ENCODE measurements at regions not wholly inside any gene's neighbourhood (a gene's known extent, or its start where the extent isn't known, plus 50 kb on each side); places are given as distances from the start of the nearest gene placed in this dataset.

DNA sequence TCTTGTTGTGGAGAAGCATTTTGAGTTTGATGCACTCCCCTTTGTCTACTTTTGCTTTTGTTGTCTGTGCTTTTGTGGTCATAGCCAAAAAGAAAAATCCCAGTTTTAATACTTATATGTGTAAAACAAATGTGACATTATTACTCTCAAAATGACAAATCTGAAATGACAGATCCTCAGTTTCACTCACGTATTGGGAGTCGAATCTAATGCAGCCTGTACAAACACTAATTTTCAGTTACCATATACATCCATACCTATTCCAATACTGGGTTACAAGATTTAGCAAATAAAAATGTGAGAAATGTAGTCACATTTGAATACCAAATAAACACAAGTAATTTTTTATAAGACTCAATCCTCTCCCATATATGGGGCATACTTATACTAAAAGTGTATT is 148.2 kb upstream of the ZNF516 start:
- Histone ChIP-seq H3K79me2 (ENCODE audit: insufficient read depth, low read length) (no peaks in the 10 kb centered on the region), H3K56ac (ENCODE audit: insufficient read length, low read depth, low read length) (no peak overlapping the region), H3K4ac (ENCODE audit: low read depth, low read length) (no peak overlapping the region), H3K27me3 (ENCODE audit: insufficient read depth, low read length) (no peaks in the 10 kb centered on the region), H3K9me3 (ENCODE audit: control insufficient read depth, low read depth, low read length) (no peaks in the 10 kb centered on the region), H2BK12ac (ENCODE audit: insufficient read length, low read depth, low read length) (no peak overlapping the region), H3K14ac (ENCODE audit: insufficient read depth, low read length) (no peak overlapping the region), H3K4me1 (ENCODE audit: insufficient read depth, low read length) (no peaks in the 10 kb centered on the region), H4K20me1 (ENCODE audit: control insufficient read depth, insufficient read depth, insufficient read length) (no peaks in the 10 kb centered on the region), H3K23ac (ENCODE audit: insufficient read length, low read depth, low read length) (no peak overlapping the region), H4K91ac (ENCODE audit: insufficient read length, low read depth, low read length) (no peak overlapping the region), H3T11ph (ENCODE audit: low read length) (no peak overlapping the region), H2BK5ac (ENCODE audit: insufficient read length, low read length) (no peak overlapping the region), H3K18ac (ENCODE audit: insufficient read length, low read depth, low read length) (no peak overlapping the region), H3K23me2 (ENCODE audit: insufficient read length, low read depth, low read length, poor library complexity, severe bottlenecking) (no peaks in the 10 kb centered on the region), H3K9ac (ENCODE audit: extremely low read depth, insufficient read length, low read length) (no peak overlapping the region), H4K5ac (ENCODE audit: insufficient read length, low read depth, low read length) (no peak overlapping the region), H3K4me2 (ENCODE audit: insufficient read depth, insufficient read length, low read length) (no peak overlapping the region), H2BK15ac (ENCODE audit: low read depth, low read length) (no peak overlapping the region), H3K79me1 (ENCODE audit: insufficient read depth, low read depth, low read length, poor library complexity, severe bottlenecking) (no peaks in the 10 kb centered on the region), H2AK5ac (ENCODE audit: insufficient read length, low read length) (no peak overlapping the region), H2AFZ (ENCODE audit: low read length) (no peak overlapping the region), H4K8ac (replicated peaks; ENCODE audit: insufficient read length, low read depth, low read length) (no peak overlapping the region), H2BK20ac (ENCODE audit: low read depth, low read length, poor library complexity, severe bottlenecking) (no peak overlapping the region), H2BK120ac (ENCODE audit: low read depth, low read length, poor library complexity, severe bottlenecking) (no peak overlapping the region), H3K27ac (ENCODE audit: insufficient read length, low read depth, low read length) (no peak overlapping the region)
- no peak for DNase-seq
- Mint-ChIP-seq H3K9me3 (peaks cover 0 to 6% of the 10 kb centered on the region in 2 experiments; a peak in 3 of 5 replicates), H3K27ac (no peak overlapping the region), H3K36me3 (ENCODE audit: insufficient read depth in 1 of 3, low read depth in 3 of 3) (peaks cover 0 to 5% (median 0%) of the 10 kb centered on the region in 3 experiments; a peak in 1 of 7 replicates), H3K4me1 (no peaks in the 10 kb centered on the region), H3K27me3 (ENCODE audit: low read depth) (no peaks in the 10 kb centered on the region), H3K4me3 (no peak overlapping the region)
- TF ChIP-seq, protein P1, sequence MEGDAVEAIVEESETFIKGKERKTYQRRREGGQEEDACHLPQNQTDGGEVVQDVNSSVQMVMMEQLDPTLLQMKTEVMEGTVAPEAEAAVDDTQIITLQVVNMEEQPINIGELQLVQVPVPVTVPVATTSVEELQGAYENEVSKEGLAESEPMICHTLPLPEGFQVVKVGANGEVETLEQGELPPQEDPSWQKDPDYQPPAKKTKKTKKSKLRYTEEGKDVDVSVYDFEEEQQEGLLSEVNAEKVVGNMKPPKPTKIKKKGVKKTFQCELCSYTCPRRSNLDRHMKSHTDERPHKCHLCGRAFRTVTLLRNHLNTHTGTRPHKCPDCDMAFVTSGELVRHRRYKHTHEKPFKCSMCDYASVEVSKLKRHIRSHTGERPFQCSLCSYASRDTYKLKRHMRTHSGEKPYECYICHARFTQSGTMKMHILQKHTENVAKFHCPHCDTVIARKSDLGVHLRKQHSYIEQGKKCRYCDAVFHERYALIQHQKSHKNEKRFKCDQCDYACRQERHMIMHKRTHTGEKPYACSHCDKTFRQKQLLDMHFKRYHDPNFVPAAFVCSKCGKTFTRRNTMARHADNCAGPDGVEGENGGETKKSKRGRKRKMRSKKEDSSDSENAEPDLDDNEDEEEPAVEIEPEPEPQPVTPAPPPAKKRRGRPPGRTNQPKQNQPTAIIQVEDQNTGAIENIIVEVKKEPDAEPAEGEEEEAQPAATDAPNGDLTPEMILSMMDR (conservative IDR thresholded peaks at IDR 0.05), result no peak
- no CpG with 5 or more reads among the region's 2 CpGs for WGBS (ENCODE audit: extremely low coverage, insufficient read length, low lambda C conversion rate)
